Cerebellar nuclear complex (tissue), 1 donor: ENCODE measurements at regions not wholly inside any gene's neighbourhood (a gene's known extent, or its start where the extent isn't known, plus 50 kb on each side); places are given as distances from the start of the nearest gene placed in this dataset.

Source experiments
- DNase-seq, 2 experiments: peaks; one replicate each; lab custom pipeline; 2025; lab: John Stamatoyannopoulos, UW

DNA sequence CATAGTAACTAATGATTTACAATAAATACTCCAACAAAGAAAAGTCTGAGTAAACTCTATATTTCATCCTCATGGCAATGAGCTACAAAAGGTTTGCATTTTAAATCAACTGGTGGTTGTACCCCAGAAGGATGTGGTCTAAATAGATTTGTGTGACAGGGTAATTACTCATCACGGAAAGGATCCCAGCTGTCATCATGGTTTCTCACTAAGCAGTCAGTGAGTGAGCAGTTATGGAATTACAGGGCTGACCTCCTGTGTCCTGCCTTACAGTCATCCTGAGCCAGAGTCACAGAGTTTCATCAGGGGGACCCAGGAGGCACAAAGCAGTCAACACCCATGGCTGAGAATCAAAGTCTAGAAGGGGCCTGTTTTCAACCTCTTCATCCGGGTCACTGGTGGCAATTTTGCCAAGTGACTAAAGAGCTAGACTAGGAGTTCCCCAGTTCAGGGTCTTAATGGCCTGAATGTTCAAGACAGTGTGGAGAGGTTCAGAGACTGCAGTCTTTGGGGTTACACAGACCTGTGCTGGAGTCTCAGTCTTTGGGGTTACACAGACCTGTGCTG, 210.7 kb upstream of the SLC24A2 start:
- DNase-seq, result no peak

DNA sequence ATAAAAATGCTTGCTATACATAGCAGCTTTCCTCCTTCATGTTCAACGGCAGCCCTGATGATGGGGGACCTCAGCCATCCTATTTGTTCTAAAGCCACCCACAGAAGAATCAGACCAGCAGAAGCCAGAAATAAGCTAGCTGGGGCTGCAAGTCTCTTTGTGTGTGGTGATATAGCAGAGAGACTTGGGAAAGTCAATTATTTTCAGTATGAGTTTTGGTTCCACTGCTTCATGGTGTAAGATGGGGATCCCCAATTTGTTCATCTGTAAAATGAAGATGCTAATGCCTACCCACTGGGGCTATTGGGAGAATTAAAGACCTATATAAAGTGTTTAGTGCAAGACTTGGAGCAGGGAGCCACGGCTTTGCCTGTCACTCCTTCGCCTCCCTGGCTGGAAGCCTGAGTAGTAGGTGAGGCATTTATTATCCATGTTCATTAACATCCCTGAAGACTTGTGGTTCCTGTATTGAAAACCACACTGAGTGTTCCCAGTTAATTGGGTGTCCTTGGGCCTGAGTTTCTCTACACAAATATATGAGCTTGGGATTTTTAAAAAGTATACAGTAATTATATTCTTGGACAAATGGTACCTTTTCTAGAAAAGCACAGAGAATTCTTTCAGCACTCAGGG, 210.1 kb upstream of the SLC24A2 start:
- no peak for DNase-seq

DNA sequence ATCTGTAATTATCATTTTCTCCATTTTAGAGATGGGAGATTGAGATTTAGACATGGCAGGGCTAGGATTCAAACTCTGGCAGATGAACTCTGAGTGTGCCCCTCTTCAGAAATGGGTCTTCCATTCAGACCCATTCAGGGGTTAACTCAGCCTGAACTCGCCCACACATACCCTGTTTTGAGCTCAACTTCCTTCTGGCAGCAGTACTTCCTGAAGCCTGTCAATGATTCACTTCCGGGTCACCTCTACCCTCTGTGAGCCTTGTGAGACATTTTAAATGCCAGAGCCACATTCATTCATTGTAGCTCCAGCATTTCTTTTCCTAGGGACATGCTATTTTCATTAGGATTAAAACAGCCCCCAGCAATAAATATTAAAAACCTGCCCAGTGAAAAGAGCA, 209.3 kb upstream of the SLC24A2 start:
- no peak for DNase-seq

DNA sequence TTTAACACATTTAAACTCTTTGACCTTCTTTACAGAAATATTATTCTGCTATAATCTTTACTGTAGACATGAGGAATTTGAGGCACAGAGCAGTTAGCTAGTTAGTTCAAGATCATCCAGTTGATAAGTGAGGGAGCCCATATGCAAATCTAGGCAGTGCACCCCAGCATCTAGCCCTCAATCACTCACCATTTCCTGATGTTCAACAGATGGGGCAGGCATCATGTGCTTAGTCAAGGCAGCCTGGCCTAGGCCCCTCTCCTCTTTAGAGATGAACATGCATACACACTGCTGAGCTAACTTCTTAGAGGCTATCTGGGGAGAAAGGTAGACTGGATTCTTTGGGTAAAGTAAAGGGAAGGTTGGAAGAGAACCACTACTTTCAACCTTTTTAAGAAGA, 206.8 kb upstream of the SLC24A2 start:
- no peak for DNase-seq

DNA sequence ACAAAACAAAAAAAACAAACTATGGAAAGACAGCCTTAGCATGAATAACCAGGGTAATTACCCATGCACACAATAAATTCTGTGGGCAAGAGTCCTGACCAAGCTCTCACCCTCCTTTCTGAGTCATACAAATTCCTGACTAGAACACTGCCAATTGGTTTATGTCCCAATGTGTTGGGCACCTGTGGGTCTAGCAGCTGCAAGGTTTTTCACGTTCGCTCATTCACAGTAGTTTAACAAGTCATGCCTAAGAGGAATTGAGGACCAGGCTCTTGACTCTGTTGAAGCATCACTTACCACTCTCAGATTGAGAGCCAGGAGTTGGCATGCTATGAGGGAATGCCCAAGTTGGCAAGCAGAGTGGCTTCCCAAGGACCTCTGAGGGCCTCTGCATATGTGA, 205.5 kb upstream of the SLC24A2 start:
- no peak for DNase-seq

DNA sequence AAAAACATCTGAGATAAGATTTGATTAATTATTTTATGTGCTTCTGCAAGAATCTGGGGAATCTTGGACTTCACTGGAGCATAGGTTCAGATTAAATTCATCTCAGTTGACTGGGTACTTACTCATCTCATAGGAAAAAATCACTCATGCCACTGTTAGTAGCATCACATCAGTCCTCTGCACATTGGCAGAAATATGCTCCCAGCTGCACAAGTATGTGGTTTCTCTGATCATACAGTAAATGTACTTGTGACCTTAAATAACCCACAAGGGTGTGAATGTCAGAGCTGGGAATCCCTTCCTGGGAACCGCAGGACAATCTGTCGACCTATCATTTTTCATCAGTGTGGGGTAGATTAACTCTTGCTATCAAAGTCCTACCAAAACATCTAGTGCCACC, 203.7 kb upstream of the SLC24A2 start:
- no peak for DNase-seq

DNA sequence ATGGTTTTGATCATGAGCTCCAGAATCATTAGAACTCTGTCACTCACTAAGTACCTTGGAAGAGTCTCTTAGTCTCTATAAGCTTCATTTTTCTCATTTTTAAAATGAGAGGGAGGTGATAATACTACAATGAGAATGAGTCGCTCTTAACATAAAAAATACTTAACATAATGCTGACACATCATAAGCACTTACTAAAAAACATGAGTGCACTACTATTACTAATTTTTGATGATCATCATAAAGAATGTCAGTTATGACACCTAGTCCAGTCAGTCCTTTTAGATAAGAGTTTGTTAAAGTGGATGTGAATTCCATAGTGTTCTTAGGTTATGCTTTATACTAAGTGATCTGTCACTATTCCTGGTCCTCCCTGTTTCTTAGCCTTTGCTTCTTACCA, 200.4 kb upstream of the SLC24A2 start:
- DNase-seq, result no peak

DNA sequence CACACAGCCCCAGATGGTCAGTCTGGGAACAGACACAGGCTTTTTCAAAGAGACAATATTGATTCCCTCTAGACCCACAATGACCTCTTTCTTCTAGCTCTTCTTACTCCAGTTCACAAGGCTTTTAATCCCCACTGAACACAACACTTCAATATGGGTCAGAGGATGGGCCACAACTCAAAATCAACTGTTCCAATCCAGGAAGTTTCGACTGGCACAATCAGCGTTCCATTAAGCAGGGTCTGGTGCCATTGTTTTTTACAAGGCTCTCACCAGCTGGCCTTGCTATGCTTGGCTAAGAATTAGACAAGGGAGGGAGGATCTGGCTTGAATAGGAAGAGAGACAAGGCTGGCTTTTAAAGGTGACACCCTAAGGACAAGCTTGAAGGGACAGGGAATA, 199.4 kb upstream of the SLC24A2 start:
- DNase-seq, result no peak

DNA sequence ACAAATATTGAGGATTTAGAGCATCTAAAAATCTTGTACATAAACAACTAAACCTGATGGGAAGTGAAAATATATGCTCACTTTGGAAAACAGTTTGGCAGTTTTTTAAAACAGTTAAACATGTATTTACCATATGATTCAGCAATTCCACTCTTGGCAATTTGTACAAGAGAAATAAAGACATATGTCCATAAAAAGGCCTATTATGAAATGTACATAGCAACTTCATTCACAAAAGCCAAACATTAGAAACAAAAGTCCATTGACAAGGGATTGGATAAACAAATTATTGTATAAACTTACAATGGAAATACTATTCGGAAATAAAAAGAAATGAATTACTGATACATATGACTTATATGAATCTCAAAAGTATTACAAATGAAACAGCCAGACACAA, 196.2 kb upstream of the SLC24A2 start:
- DNase-seq, result no peak

DNA sequence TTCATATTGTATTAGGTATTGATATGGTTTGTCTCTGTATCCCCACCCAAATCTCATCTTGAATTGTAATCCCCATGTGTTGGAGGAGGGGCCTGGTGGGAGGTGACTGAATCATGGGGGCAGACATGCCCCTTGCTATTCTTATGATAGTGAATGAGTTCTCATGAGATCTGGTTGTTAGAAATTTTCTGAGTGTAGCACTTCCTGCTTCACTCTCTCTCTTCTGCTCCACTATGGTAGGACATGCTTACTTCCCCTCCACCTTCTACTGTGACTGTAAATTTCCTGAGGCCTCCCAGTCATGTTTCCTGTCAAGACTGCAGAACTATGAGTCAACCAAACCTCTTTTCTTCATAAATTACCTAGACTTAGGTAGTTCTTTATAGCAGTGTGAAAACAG, 187.4 kb upstream of the SLC24A2 start:
- DNase-seq, result no peak

DNA sequence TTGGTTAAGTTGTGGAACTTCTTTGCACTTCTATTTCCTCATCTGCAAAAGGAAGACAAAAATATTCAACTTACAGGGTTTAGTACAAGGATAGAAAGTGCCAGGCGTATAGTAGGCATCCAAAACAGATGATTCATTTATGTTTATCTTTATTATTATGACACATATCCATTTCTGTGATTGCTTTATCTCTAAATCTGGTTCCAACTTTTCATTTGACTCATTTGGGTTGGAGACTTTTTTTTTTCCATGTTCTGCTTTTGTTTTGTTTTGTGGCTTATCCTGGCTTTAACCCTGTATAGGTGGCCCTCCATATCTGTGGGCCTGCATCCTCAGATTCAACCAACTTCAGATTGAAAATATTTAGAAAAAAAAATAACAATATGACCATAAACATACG, 186.7 kb upstream of the SLC24A2 start:
- no peak for DNase-seq

DNA sequence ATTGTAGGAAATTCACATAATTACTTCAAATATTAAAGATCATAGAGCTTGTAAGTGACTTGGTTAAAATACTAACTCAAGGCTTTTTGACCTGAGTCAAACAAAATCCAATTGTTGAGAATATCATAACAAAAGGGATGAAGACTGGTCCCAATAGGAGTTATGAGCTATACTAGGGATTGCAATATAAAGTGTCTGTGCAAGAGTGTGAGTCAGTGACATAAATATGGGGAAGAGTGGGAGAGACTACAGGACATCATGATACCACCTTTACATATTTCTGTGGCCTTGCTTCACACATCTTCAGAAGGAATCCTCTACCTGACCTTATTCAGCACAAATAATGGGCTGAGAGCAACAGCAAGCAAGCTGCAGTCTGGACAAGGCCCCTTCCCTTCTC, 180.9 kb upstream of the SLC24A2 start:
- DNase-seq, result no peak

DNA sequence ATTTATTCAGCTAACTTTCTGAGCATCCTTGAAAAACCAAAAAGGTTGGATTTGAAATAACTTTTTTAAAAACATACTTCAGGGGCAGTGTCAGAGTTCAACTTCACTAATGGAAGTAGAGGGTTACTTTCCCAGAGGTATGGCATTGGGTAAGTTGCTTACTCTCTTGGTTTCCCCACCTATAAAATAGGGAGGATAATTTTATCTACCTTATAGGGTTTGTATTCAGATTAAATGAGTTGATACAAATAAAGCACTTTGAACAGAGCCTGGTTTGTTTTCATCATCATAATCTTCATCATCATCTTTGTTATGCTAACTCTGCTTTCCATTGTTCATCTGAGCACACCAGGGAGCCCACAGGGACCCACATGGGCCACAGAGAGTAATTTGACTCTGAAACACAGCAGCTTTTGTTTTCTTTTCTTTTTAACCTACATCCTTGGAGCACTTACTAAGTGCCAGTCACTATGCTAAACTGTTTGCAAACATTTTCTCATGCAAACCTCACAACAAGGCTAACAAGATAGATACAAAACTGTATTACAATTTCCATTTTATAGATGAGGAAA, 179.1 kb upstream of the SLC24A2 start:
- no peak for DNase-seq

DNA sequence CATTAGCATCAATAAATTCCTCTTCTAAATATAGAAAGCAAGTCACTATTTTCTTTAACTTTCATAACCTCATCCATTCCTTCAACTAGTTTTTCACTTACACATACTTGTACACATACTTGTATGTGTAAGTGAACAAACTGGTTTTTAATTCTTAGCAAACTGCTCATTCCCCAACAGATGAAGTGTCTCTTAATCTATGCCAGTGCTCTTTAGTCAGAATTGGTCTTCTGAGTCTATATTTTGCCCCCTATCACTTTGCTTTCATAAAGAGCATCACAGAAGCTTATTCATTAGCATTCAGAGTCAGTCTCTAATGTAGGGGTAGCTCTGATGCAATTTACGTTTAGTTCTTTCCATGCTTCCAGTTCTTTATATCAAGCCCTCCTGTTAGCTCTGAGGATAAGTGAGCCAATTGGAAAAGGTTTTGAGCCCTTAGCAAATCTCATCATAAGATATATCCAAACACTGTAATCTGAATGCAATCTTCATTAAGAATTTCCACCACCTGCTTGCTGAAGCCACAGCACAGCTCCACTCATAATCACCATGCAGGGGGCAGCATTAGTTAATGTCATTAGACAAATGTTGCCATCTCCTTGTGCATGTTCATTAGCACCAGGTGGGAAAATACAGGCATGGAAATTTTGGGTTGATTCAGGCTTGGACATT, 178.5 kb upstream of the SLC24A2 start:
- DNase-seq, result no peak

DNA sequence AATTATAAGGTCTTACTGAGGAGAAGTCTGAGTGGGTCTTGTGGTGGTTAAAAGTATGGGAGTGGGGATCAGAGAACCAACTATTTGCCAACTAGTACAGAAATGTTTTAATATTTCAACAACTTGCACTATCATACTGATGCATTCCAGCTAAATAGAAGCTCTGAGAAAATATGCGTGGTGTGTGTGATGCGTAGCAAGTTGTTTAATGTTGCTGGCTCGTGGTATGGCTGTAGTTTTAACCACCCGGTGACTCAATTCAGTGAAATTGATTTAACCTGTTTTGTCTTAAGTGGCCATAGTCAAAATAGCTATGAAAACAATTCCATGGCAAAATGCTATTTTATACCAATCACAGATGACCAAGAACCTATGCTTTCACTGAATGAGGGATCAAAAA, 176.5 kb upstream of the SLC24A2 start:
- DNase-seq, result no peak

DNA sequence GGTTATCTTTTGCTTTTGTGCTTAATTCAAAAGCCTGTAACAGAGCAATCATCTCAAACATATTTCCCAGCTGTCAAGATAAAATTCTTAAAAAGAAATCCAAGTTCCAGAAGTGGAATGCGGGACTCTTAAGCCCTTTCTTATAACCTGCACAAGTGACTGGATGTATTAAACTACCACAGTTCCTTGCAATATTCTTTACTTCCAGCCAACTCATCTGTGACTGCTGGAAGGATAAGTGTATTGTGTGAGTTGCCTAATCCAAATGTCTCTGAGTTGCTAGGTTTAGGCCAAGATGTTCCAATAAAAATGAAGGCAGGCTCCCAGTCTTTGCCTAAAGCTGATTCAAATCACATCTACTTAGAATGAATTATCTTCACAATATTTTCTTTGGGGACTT, 159.2 kb upstream of the SLC24A2 start:
- DNase-seq, result no peak

DNA sequence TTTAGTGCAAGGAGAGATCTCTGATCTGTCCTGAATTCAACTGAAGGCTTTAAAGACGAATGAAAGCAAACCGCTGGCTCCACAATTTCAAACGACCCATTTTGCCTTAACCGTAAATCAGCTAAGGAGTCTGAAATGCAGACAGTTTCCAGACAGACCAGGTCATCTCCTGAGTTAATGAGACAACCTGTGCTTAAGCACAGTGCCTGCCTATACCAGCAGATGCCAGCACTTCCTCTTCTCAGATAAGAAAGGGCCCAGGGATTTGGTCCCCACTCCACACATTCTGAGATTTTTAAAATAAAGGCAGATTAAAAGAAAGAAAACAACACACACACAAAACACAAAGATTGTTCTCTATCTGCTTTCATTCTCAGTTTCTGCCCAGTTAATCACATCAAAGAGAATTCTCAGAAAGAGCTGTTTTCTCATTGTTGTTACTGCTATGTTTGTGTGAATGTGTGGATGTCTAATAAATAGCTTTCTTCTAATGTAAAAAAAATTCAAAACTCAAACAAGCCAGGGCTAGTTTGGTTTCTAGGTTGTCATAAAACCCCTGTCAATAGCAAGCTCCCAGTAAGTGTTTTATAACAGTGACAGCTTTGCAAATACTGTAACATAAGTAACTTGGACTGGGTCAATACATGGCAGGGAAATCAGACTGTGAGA, 157.7 kb upstream of the SLC24A2 start:
- no peak for DNase-seq

DNA sequence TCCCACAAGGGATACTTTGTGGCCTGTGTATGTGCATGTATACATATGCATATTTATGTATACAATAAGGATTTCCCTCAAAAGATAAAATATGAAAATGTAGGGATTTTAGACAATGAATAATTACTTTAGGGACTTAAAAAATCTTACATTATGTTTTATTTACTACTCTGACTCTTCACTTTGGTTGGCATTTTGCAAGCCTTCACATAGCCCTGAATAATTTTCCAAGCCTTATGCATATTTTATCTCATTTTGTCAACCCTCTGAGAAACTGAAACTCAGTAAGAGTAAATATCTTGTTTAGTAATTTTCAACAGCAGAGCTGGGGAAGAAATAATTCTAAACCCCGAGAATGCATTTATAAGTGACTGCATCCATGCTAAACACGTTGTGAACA, 153.0 kb upstream of the SLC24A2 start:
- DNase-seq, result no peak

DNA sequence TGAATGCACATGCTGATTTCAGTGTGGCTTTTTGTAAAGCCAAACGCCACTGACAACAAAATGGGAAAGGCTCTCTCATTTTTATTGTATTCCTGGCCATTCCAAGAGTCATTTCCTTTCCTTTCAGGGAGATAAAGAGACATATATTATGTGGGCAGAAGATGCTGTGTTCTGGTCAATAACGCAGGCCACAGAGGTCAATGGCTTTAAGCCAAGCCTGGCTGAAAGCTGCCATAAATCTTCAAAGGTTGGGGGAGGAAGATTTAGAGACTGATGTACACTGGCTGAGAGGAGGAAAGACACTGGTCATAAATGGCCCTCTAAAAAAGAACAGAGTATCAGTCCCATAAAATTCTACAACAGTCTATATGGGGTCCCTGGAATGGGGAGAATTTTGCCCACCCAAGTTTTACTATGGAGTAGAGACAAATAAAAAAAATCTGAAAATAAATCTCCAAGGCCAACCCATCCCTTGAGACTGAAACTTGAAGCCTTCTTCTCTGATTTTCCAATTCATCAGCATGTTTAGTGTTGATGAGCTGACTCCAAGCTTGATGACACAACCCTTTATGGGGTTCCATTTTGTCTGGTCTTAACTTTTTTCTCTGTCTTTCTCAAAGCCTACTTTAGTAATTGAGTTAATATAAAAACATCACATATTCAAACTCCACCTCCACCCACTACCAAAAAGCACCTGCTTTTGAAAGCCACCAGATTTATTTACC, 152.1 kb upstream of the SLC24A2 start:
- DNase-seq, result no peak

DNA sequence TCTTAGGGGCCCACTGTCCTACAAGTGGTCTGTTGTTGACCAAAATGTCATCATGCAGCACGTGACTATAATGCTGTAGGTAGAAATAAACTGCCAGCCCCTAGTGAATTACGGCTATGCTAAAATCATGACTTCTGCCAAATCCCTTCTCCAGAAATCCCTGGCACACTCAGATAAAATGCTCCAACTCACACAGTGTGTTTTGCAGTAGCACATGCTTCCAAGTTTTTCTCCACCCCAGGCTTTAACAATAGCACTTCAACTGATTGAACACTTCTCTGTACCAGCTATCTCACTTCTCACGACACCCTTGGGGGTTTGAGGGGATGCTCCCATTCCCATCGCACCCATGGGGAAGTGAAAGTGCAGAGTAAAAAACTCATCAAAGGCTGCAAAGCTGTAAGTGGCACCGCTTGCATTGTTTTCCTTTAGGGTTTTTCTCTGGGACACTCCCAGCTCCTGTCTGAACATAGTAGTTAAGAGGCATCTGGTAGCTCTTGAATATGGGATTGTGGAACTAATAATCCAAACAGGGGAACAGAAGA, 151.0 kb upstream of the SLC24A2 start:
- DNase-seq, result no peak

DNA sequence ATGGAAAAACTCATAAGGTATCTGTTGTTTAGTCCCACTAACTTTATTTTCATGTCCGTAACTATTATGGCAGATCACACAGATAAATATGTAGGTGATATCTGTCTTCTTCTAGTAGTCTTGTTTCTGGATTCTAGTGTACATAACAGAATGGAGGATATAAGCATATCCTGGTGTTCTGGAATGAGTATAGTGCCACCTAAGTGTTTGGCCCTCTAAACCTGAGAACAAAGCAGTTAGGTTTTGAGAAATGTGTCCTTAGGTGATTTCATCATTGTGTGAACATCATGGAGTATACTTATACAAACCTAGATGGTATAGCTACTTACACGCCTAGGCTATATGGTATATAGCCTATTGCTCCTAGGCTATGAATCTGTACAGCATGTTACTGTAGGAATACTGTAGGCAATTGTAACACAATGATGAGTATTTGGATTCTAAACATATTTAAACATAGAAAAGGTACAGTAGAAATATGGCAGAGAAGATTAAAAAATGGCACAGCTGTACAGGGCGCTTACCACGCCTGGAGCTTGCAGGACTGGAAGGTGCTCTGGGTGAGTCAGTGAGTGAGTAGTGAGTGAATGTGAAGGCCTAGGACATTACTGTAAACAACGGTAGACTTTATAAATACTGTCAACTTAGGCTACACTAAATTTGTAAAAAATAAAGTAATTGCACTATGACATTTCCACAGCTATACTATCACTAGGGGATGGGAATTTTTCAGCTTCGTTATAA, 150.3 kb upstream of the SLC24A2 start:
- DNase-seq, result no peak
